HG03432 (cell line): ENCODE measurements at regions not wholly inside any gene's neighbourhood (a gene's known extent, or its start where the extent isn't known, plus 50 kb on each side); places are given as distances from the start of the nearest gene placed in this dataset.

Experiments used
- ATAC-seq: cut with Tn5 transposase; IDR thresholded peaks from one replicate; pipeline ENCODE4 v1.9.1; 2021; ENCODE audit warnings: mild to moderate bottlenecking, moderate library complexity; ENCODE audit not compliant: unreplicated experiment

DNA sequence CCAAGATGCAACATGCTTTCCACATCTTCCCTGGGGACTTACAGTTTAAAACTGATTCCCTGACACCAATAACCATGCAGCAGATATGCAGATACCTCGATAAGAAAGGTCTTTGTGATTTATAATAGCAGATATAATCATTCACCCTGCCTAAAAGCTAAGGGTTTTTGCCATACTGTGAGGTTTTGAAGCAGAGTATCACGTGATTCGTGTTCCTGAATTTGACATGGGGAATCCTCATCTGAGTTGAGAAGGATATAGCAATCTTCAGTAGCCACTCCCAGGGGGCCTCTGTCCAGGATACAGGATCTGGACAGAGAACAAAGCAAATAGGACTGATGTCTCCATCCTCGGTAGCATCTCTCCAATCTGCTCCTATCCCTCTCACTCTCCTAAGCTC is 79.1 kb upstream of the SDK2 start:
- ATAC-seq = no peak

- no peak for ATAC-seq
Observed at GRCh38 chr17:73724341-73724740, 80.1 kb upstream of the SDK2 start.

DNA sequence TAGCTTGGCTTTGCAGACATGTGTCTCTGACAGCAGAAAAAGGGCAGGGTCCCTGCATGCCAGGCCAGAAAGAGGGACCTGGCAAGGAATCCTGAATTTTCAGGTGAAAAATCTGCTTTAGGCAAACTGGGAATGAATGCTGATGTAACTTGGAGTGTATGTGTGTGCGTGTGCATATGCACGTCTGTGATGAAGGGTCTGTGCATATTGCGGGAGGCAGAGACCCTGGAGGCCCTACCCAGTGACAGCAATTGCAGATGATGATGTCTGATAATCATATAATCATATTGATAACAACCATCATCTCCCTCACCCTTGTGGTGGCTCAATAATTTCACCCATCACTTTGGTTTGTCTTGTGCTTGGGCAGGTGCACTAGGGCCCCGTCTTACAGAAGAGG is 80.7 kb upstream of the SDK2 start:
- ATAC-seq = no peak

DNA sequence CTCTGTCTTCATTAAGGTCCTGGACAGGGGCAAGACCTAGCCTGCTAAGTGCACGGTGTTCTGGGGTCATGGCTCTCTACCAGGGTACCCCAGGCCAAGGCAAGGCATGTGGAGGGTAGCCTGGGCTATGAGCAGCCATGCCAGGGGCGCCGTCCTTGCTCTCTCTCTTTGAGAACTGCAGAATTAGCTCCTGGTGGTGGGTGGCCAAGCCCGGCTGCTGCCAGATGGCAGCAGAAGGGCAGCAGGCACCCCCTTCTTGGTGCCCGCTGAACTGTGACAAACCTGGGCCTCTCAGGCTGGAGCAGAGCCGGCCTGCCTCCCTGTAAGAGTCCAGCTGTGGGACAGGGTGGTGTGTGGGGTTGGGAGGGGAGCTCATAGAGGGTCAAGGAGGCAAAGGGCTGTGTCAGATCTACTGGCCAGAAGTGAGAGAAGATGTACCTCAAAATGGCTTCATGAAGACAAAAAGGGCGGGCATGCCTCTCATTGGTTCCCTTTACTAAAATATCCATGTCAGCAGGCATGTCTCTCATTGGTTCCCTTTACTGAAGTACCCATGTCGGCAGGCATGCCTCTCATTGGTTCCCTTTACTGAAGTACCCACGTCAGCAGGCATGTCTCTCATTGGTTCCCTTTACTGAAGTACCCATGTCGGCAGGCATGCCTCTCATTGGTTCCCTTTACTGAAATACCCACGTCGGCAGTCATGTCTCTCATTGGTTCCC is 81.7 kb upstream of the SDK2 start:
- no peak for ATAC-seq

- no peak for ATAC-seq
Observed at GRCh38 chr17:73727941-73728340, 83.7 kb upstream of the SDK2 start.

- no peak for ATAC-seq
Observed at GRCh38 chr17:73729101-73729500, 84.9 kb upstream of the SDK2 start.

- no peak for ATAC-seq
Observed at GRCh38 chr17:73731733-73732132, 87.5 kb upstream of the SDK2 start.

GRCh38 chr17:73733517-73733916 is 89.3 kb upstream of the SDK2 start:
- no peak for ATAC-seq

DNA sequence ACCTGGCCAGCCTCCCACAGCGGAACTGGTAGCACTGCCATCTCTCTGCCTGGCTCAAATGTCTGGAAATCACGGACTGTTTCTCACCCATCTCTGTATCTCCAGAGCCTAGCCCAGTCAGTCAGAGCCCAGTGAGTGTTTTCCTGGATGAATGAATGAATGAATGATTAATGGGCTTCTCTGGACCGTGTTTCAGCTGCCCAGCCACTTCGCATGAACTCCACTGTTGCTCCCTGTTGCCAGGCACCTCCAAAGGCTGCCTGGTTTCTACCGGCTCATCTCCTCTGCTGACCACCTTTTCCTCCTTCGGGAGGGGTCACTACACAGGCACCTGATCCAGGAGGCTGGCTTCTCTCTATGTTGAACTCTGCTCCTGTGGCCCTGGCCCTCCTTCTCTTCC is 91.0 kb upstream of the SDK2 start:
- no peak for ATAC-seq

DNA sequence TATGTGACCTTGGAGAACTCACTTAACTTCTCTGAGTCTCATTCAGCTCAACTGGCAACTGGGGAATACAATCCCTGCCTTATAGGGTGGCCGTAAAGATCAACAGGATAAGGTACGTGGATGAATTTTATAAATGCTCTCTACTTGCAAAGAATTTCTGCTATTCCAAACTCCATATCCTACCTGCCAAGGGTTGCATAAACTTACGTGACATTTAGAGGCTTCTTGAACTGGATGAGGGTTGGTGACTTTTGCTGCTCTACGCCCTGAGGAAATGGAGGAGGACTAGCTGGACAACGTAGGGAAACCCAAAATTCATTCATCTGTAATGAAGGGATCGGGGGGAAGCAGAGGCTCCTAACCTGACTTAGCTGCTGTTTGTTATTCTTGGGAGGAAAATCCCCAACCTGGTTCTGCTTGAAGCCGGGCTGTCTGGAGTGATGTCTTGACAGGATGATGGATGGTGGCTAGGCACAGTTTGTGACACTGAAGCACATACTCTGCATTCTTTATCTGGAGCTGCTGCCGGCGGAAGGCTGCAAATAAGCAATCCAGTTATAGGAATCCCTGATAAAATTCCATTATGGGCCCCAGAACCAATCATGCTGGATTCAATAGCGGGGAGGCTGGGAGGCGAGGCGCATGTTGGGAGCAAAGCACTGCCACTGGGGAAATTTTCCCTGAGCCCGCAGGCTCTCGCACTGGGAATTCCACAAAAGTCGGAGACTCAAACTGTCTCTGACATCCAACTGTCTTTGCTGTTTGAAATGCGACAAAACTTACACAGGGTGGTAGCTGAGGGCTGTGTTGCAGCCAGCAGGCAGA is 94.7 kb upstream of the SDK2 start:
- ATAC-seq = no peak

DNA sequence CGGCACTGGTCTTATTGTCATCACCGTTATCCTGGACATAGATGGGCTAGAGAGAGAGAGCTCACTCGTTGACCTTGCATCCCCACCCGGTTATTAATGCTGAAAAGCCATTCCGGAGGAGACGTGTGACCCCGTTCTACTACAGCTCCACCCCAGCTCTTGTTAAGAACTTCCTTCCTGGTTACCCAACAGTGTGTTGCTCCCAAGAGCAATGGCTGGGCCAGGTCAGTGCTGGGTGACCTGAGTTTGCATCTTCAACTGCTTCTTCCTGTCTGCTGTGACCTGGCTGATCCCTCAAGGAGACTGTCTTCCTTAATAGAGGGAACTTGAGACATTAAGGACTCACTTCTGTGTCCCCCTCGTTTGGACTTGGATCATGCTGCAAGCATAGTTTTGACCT is 96.1 kb upstream of the SDK2 start:
- no peak for ATAC-seq

DNA sequence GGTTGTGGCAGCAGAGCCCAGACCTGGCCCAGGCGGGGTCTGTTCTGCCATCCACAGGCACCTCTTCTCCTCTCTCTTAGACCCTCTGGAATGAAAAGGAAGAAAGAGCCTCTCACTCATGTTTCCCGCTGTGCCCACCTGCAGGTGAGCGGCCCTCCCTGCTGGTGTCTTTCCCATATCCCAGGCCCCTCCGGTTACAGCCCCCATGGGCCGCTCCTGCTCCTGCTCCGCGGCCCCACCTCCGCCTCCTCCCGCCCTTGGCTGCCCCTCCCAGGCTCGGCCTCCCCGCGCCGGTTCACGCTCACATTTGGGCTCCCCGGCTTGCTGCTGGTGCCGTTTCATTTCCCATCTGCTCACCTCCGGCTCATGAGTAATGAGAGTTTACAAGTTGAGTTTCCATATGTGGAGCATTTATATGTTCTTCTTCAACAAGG is 98.7 kb upstream of the SDK2 start:
- no peak for ATAC-seq

DNA sequence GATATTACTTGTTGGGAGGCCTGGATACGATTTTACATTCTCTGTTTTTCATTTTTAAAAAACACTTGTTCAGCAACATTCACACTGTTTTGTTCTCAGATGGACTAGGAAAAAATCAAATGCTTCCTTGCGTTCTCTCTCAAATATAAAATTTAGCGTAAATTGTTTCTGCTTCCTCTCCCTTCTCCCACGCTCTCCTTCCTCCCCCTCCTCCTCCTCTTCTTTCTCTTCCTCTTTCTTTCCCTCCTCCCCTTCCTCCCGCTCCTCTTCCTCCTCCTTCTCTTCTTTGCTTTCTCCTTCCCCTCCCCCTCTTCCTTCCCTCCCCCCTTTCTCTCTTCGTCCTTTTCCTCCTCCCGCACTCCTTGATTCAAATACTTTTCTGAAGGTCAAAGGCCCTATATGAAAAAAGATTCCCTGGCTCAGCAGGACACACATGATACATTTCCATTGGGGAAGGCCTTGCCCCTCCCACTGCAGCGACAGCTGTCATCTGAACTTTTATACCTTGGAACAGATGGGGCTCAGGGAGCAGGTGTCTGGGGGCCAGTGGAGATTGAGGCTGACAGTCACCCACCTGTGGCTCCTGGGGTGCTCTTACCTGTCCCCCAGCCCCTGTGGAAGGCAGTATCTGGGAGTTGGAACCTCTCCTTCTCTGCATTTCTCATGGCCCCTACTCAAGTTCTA is 99.4 kb upstream of the SDK2 start:
- no peak for ATAC-seq

- ATAC-seq = no peak
Observed at GRCh38 chr17:73744411-73744810, 100.2 kb upstream of the SDK2 start.

GRCh38 chr17:73746314-73747073 is 102.2 kb upstream of the SDK2 start:
- no peak for ATAC-seq

GRCh38 chr17:73747221-73748002 is 103.2 kb upstream of the SDK2 start:
- no peak for ATAC-seq

DNA sequence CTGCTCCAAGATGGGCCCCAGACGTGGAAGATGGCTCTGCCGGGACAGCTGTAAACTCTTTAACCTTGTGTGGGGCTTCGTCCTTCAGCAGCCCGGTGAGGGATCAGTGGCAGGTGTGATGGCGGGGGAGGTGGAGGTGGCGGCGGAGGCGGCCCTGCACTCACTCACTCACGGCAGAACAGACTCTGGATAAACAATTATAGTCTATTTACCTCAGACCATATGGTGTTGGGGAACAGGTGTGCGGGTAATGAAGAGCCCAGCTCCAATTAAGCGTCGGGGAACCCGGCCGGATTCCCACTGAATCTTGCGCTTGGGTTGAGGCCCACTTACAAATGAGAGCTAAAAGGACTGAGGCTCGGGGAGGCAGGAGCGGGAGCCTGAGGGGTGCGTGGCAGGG is 104.3 kb upstream of the SDK2 start:
- ATAC-seq = no peak

- ATAC-seq = no peak
Observed at GRCh38 chr17:73749337-73749823, 105.1 kb upstream of the SDK2 start.

GRCh38 chr17:73749928-73750605 is 105.8 kb upstream of the SDK2 start:
- ATAC-seq = no peak

- ATAC-seq = no peak
Observed at GRCh38 chr17:73750975-73751374, 106.7 kb upstream of the SDK2 start.
